ENCODE measurements at regions not wholly inside any gene's neighbourhood (a gene's known extent, or its start where the extent isn't known, plus 50 kb on each side); places are given as distances from the start of the nearest gene placed in this dataset.

DNA sequence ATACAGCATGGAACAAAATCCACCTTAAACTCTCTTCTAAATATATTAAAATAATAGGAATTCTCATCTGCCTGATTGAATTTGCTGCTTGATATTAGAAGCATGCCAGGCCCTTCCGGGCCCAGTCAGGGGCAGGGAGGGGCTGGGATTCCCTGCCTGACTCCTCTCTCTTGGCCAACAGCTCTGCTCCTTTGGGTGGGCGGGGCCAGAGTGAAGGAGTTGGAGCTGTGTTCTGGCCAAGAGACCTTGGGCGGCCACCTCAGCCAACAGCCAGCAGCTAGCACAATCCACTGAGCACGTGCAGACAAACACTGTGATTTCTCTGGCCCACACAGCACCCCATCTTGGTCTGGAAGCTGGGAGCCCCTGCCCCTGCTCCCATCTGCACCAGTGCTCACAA, 140.3 kb downstream of the PJA1 start:
- DNase-seq: no peak

DNA sequence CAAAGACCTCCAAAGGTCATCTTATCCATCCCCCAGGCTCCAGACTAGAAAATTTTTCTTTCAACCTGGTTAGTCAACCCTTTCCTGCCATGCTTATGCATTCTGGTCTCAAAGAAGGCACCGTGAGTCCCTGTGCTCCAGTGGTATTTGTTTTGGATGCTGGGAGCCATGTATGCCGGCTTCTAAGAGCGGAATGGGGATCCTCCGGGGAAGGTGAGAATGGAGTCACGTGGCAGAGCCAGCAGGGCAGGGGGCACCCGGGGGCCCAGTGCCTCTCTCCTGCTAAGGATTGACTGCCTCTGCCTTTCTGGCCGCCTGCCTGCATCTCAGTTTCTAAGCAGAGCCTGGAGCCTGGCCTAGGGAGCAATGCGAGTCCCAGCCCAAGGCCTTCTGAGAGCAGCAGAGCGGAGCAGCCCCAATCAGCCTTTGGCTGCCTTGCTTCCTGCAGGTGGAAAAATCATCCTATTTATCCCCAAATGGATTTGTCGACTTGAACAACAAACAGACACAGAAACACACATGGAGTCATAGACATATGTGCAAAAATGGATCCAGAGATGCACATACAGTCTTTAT, 141.0 kb downstream of the PJA1 start:
- DNase-seq: no peak

- DNase-seq: no peak
Measured at GRCh38 chrX:69022430-69022829, 142.8 kb downstream of the PJA1 start.

DNA sequence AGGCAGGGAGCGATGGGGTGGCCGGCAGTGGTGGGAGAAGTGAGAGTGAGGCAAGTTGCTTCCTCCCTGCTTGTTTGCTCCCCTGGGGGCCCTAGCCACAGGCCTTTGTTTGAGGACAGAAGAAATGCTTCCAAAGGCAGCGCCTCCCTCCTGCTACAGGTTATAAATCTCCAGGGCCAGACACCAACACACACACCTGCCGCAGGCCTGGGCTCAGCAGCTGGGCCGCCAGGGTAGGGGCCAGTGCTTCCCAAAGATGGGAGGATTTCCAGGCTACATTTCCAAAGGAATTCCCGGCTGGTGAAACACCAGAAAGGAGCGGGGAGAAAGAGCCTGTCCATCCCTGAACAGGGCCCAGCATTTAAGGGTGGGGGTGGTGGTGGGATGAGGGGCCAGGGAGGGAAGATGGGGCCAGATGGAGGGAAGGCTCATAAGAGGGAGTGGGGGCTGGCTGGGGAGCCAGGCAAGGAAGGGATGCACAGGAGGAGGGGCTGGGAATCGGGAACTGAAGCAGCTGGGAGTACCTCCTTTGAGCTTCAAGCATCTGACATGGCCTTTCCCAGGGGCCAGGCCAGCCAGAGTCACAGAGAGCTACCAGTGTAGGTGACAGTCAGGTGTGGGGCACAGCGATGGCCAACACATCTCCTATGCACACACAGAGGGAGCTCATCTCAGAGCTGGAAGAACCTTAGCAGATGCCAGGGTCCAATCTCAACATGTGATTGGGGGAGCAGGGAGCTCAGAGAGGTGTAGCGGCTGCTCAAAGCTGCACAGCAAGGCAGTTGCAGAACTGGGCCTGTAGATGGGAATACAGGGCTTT, 143.9 kb downstream of the PJA1 start:
- no peak for DNase-seq

DNA sequence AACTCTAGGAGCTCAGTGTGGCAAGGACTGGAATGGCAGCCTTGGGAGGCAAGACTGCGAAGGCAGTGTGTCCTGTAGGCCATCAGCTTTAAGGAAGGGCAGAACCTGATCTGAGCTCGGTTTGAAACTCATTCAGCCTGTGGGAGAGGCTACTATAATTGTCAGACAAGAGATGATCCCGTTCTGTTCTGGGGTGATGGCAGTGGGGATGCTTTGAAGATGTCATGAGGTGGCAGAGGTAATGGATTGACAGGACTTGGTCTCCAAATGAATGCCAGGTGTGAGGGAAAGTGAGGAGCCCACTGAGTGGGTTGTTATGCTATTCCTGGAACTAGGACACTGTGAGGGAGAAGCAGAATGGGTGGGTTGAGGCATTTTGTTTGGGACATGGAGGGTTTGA, 144.9 kb downstream of the PJA1 start:
- no peak for DNase-seq

DNA sequence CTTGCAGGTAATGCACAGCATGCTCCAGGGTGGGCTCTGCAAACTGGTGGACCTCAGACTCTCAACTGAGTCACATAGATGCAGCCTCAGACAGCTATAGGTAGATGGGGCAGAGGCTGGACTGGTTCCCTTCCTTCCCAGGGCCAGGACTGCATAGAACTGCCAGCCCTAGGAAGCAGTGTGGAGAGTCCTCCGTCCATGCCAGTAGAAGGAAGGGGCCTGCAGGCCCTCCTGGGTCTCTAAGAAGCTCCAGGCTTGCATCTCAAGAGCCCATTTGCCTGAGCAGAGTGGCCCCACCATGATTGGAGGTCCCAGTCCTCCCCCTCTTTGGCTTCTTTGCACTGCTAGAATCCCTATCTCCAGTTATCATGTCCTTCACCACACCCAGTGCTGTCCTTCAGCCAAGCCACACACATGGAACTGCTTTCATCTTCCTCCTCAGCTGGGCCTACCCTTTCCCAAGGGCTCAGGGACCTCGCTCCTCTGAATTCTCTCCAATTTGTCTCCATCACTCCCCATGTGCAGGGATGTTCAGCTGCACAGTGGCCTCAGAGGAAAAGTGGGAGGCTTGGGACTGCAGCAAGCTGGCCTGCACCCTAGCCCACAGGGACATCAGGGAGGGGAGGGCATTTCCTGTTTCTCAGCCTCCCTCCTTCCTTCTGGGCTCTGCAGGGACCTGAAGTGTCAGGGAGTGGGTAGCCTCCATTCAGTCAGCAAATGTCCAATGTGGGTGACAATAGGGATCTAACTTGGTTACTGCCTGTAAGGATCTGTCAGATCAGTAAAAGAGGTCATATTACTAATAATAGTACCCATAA, 146.0 kb downstream of the PJA1 start:
- DNase-seq: no peak

DNA sequence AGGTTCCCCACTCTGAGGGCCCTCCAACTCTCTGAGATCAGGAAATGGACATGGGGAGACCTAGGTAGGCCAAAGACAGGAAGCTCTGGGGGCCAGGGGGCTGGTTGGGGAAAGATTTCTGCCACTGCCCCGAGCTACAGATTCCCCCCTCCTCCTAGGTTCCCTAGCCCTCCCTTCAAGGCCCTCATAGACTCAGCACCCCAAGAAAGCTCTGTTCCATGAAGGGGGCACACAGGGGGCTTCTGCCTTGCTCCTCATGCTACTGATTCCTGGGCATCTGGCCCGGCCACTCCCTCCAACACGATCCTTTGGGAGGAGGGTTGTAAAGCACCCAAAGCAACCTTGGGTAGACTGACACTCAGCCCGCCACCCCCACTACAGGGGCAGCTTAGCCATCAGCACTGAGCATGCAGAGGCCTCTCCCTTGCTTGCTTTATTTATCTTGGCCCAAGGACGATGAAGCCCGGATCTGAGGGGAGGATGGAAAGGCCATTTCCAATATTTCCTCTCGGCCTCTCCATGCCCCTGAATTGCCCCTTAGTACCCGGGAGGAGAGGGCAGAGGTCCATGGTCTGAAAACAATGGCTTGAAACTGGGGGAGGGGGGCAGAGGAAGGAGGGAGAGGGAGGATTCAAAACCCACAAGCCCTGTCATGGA, 146.7 kb downstream of the PJA1 start:
- DNase-seq: no peak

DNA sequence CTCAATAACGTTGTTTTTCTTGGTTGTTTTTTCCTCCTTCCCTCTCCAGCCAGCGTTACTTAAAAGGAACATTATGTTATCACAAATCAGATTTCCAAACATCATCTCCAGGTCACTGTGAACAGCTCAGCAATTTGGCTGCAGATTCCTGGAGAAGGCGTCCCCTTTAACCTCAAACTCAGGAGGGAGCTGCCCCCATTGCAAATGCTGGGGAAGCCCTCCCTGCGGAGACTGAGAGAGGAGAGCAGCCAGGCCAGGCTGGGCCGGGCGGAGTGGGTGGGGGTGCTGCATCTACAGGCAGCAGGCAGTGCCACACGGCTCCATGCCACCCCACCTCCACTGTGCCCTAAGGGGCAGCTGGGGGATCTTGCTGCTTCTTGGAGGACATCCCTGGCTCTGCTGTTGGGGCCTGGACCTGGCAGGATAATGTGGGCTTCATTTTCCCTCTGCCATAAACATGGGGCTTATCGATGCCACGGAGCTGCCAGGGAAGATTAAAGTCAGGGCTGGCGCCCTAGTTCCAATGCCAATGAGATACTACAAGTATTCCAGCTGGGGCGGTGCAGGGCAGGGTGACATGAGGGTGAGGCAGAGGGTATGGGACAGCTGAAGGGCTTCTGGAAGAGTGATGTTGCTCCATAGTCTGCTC, 148.8 kb downstream of the PJA1 start:
- no peak for DNase-seq

DNA sequence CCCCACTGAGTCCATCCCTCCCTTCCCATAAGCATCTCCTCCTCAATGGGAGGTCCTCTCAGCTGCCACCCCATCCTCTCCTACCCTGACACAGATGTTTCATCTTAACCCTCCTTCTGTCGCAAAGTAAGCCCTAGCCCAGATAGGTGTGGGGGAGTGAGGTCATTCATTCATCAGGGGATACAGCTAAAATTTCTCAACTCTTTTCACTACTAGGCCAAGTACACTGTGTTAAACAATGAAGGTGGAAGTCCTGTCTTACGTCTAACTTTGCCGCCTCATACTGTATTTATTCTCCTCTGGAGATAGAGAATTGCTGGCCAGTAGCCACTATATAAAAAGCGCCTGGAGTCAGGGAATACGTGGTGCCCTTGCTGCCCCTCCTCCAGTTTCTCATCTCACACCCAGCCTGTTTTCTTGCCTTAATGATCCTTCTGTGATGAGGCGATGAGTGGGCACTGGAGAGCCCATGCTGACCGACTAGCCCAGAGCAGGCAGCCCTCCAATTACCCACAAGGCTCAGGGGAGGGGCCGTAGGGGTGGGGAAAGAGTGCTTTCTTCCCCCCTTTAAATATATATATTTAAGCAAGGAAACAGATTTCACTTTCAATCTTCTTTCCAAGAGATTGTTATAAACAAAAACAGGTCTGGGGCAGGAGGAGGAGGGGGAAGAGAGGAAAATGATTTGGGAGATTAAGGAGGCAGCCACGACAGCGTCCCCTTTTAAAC, 149.5 kb downstream of the PJA1 start:
- no peak for DNase-seq

DNA sequence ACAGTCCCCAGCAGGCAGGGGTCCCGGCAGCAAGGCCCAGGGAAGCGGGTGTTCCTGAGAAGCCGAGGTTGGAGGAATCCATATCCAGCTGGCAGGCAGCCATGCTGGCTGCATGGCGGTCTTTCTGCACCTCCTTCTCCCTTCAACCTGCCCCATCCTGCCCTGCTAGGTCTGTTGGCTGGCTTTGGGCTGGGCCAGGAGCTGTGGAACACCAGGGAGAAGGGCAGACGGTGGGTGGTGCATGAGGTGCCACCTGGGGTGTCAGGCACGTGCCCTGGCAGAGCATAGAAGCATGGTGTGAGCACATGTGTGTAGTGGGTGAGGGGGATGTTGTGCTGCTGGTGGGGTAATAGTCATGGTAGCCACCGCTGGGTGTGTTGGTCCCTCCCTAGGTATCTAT, 150.1 kb downstream of the PJA1 start:
- no peak for DNase-seq

DNA sequence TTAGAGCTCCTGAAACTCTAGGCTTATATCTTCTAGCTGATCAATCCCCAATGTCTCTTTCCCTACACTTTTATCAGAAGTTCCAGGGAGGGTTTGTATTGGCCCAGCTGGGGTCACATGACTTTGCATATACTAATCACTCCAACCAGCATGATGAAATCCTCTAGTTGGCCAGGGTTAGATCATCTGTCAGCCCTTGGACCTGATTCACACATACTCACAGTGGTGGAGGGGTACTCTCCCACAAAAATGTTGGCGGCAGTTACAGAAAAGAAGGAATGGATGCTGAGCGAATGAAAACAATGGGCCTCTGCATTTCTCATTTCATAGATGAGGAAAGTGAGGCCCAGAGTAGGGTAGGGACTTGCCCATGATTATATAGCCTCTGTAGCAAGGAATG, 151.1 kb downstream of the PJA1 start:
- no peak for DNase-seq

GRCh38 chrX:69010339-69010738, 154.9 kb downstream of the PJA1 start:
- no peak for DNase-seq

- DNase-seq: no peak
Measured at GRCh38 chrX:69000877-69001276, 164.4 kb downstream of the PJA1 start.

GRCh38 chrX:68999931-69000330, 165.3 kb downstream of the PJA1 start:
- DNase-seq: no peak

- no peak for DNase-seq
Measured at GRCh38 chrX:68999356-68999755, 165.9 kb downstream of the PJA1 start.

DNA sequence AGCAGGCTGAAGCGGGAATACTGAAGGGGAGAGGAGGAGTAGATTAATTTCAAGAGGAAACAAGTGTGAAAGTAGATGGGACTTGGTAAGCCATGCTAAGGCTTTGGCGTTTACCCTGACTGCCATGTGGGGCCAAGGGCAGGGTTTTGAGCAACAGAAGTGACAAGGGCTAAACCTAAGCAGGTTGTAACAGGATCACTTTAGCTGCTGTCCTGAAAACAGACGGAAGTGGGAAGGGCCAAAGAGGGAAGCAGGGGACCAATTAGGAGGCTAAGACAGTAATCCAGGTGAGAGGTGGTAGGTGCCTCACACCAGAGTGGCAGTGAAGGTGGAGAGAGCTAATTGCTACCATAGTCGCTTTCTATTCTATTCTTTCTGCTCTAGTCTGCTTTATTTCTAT, 166.5 kb downstream of the PJA1 start:
- DNase-seq: no peak

DNA sequence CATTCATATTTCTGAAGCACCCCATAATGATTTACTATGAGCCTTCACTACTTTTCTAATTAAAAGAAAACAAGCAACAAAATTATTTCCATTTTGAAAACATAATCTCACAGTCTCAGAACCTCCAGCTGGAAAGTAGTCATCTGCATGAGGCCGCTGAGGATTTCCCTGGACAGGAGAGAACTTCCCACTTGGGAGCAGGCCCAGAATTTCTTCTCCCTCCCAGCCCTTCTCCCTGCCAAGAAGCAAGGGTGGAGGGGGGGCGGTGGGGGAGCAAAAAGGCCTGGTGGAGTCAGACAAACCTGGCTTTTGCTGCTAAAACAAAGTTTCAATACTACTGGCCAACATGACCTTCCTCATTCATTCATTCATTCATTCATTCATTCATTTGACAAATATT, 167.3 kb downstream of the PJA1 start:
- no peak for DNase-seq

GRCh38 chrX:68997511-68997910, 167.7 kb downstream of the PJA1 start:
- no peak for DNase-seq

GRCh38 chrX:68995780-68996551, 167.1 kb downstream of the EFNB1 start:
- no peak for DNase-seq

GRCh38 chrX:68995386-68995779, 166.6 kb downstream of the EFNB1 start:
- DNase-seq: no peak

GRCh38 chrX:68994891-68995255, 166.1 kb downstream of the EFNB1 start:
- DNase-seq: no peak

Data from T-helper 1 cell (primary cell).